GM06990 (cell line): ENCODE measurements at regions not wholly inside any gene's neighbourhood (a gene's known extent, or its start where the extent isn't known, plus 50 kb on each side); places are given as distances from the start of the nearest gene placed in this dataset.
"Not testable (repeated sequence)": the region's sequence is repeated elsewhere in the genome, so short reads cannot be mapped to it uniquely, and the experiment has no call there.

Source experiments
- DNase-seq: peaks from one replicate; pipeline ENCODE4 v3.0.0-alpha.2; 2011; ENCODE audit not compliant: insufficient read length; ENCODE audit errors: extremely low read depth
- H3K27me3 ChIP-seq: replicated peaks from 2 replicates; pipeline ENCODE4 v1.6.0; 2011; ENCODE audit warnings: low read length; ENCODE audit not compliant: control insufficient read depth, insufficient read depth
- H3K36me3 ChIP-seq: 2 replicates; pipeline ENCODE4 v1.5.1; 2011; ENCODE audit warnings: low read length; ENCODE audit not compliant: control insufficient read depth, insufficient read depth
- H3K4me3 ChIP-seq: replicated peaks from 2 replicates; pipeline ENCODE4 v1.5.1; 2011; ENCODE audit warnings: low read depth, mild to moderate bottlenecking, control low read depth, low read length
- TF ChIP-seq, protein P1 (sequence below): IDR thresholded peaks from 2 replicates; pipeline ENCODE4 v1.5.1; 2011; ENCODE audit warnings: low read length, control low read depth, mild to moderate bottlenecking, inconsistent platforms; ENCODE audit not compliant: insufficient read depth, poor library complexity, severe bottlenecking

DNA sequence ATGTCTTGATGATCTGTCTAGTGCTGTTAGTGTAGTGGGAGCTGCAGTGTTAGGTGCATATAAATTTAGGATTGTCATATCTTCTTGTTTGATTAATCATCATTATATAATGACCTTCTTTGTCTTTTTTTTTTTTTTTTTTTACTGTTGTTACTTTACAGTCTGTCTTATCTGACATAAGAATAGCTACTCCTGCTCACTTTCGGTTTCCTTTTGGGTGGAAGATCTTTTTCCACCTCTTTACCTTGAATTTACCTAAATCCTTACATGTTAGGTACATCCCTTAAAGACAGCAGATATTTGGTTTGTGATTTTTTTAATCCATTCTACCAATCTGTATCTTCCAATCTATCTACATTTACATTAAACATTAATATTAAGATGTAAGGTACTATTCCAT lies 113.6 kb upstream of the PCLO start:
- H3K27me3 ChIP-seq = no peaks in the 10 kb centered on the region
- no peaks in the 10 kb centered on the region for H3K36me3 ChIP-seq
- H3K4me3 ChIP-seq = no peak overlapping the region
- TF ChIP-seq, protein P1, sequence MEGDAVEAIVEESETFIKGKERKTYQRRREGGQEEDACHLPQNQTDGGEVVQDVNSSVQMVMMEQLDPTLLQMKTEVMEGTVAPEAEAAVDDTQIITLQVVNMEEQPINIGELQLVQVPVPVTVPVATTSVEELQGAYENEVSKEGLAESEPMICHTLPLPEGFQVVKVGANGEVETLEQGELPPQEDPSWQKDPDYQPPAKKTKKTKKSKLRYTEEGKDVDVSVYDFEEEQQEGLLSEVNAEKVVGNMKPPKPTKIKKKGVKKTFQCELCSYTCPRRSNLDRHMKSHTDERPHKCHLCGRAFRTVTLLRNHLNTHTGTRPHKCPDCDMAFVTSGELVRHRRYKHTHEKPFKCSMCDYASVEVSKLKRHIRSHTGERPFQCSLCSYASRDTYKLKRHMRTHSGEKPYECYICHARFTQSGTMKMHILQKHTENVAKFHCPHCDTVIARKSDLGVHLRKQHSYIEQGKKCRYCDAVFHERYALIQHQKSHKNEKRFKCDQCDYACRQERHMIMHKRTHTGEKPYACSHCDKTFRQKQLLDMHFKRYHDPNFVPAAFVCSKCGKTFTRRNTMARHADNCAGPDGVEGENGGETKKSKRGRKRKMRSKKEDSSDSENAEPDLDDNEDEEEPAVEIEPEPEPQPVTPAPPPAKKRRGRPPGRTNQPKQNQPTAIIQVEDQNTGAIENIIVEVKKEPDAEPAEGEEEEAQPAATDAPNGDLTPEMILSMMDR = no peak
- DNase-seq = no peak

DNA sequence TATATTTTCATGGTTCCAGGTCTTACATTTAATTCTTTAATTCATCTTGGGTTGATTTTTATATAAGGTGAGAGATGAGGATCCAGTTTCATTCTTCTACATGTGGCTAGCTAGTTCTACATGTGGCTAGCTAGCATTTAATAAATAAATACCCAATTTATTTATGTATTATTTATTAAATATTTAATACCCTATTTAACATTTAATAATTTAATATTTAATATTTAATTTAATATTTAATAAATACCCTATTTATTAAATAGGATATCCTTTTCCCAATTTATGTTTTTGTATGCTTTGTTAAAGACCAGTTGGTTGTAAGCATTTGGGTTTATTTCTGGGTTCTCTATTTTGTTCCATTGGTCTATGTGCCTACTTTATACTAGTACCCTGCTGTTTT lies 111.0 kb upstream of the PCLO start:
- Histone ChIP-seq H3K27me3 (no peaks in the 10 kb centered on the region), H3K4me3 (no peak overlapping the region), H3K36me3 (no peaks in the 10 kb centered on the region)
- no peak for DNase-seq
- TF ChIP-seq, protein P1 = no peak

GRCh38 chr7:83271212-83272099 lies 108.8 kb upstream of the PCLO start:
- Histone ChIP-seq H3K4me3 (no peak overlapping the region), H3K36me3 (no peaks in the 10 kb centered on the region), H3K27me3 (no peaks in the 10 kb centered on the region)
- TF ChIP-seq, protein P1 = peak; percentile 21
- DNase-seq = no peak

DNA sequence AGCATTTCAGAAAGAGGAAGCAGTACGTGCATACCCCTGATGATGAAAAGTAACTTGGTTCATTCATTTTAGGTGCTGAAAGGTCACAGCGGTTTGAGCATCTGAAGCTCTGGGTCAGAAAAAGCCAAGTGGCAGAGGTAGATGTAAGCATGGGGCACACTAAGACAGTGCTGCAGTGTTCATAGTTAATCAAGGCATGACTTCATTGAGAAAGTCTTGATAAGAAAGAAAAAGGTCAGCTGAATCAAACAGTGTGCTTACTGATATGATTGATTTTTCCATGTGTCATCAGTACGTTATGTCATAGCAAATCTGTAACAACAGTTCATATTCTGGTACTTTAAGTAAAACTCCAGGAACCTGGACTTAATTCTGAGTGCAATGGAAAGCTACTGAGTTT lies 107.7 kb upstream of the PCLO start:
- no peaks in the 10 kb centered on the region for H3K36me3 ChIP-seq
- TF ChIP-seq, protein P1 = no peak
- no peaks in the 10 kb centered on the region for H3K27me3 ChIP-seq
- no peak overlapping the region for H3K4me3 ChIP-seq
- no peak for DNase-seq

DNA sequence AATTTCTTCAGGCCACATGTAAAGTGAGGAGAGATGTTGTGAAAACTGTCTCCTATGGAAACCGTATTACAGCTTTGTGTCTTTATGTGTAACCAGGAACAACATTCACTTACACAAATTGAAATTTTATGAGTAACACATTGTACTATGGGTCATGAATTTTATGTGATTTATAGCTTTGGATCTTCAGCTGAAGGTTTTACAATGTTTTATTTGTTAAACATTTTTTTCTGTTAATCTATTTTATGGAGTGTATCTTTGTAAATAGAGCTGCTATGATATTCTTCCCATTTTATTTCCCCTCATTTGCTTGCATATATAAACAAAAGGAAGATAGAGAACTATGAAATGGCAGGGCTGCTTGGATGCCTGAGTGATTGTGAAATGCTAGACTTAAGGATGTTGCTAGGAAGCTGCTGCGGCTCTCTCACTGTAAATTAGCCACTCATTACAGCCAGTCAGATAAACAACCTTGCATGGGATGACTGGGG lies 104.5 kb upstream of the PCLO start:
- Histone ChIP-seq H3K36me3 (no peaks in the 10 kb centered on the region), H3K27me3 (no peaks in the 10 kb centered on the region), H3K4me3 (no peak overlapping the region)
- no peak for DNase-seq
- TF ChIP-seq, protein P1 = no peak

- not testable (repeated sequence) for H3K4me3 ChIP-seq, H3K36me3 ChIP-seq, DNase-seq, H3K27me3 ChIP-seq
Observed at GRCh38 chr7:83263442-83264034, 100.9 kb upstream of the PCLO start.
